Mesothelial cell of epicardium (in vitro differentiated cells): ENCODE measurements at regions not wholly inside any gene's neighbourhood (a gene's known extent, or its start where the extent isn't known, plus 50 kb on each side); places are given as distances from the start of the nearest gene placed in this dataset.
A peak's percentile ranks its signal among the peaks of the same experiment; 100 is the strongest.

Experiments used
- DNase-seq, 2 experiments: peaks; one replicate each; pipeline ENCODE4 v3.0.0; 2021; ENCODE audit warnings: low spot score in 2 of 2; ENCODE audit not compliant: unreplicated experiment in 2 of 2
- H3K27ac Mint-ChIP-seq: 2 replicates; pipeline ENCODE4 v1.8.0; 2021; ENCODE audit warnings: mixed read lengths
- H3K27me3 Mint-ChIP-seq: 2 replicates; pipeline ENCODE4 v1.8.0; 2021; ENCODE audit warnings: low read depth, mixed read lengths
- H3K36me3 Mint-ChIP-seq: 2 replicates; pipeline ENCODE4 v1.8.0; 2021; ENCODE audit warnings: mixed read lengths
- H3K4me1 Mint-ChIP-seq: 2 replicates; pipeline ENCODE4 v1.8.0; 2021; ENCODE audit warnings: mixed read lengths
- H3K4me3 Mint-ChIP-seq: 2 replicates; pipeline ENCODE4 v1.8.0; 2021; ENCODE audit warnings: mild to moderate bottlenecking, moderate library complexity, mixed read lengths
- H3K9me3 Mint-ChIP-seq: 2 replicates; pipeline ENCODE4 v1.8.0; 2021; ENCODE audit warnings: mixed read lengths
- CTCF ChIP-seq: fragments of 200-600 bp; sonication (generic); IDR thresholded peaks from one replicate; pipeline ENCODE4 v1.5.0; 2021; ENCODE audit warnings: antibody characterized with exemption; ENCODE audit not compliant: unreplicated experiment

- Mint-ChIP-seq H3K9me3 (peaks cover 9% of the 10 kb centered on the region), H3K4me3 (no peak overlapping the region), H3K27me3 (no peaks in the 10 kb centered on the region), H3K4me1 (no peaks in the 10 kb centered on the region), H3K36me3 (no peaks in the 10 kb centered on the region), H3K27ac (no peak overlapping the region)
- DNase-seq = no peak
- no peak for TF ChIP-seq CTCF
Observed at GRCh38 chr11:100536979-100537378, 150.1 kb upstream of the ARHGAP42 start.

GRCh38 chr11:100543386-100543785 is 143.7 kb upstream of the ARHGAP42 start:
- DNase-seq = no peak
- peaks cover 3% of the 10 kb centered on the region for H3K27me3 Mint-ChIP-seq

GRCh38 chr11:100545556-100545955 is 141.5 kb upstream of the ARHGAP42 start:
- no peak overlapping the region for H3K4me3 Mint-ChIP-seq
- DNase-seq = no peak
- TF ChIP-seq CTCF = no peak
- H3K27ac Mint-ChIP-seq = no peak overlapping the region
- H3K4me1 Mint-ChIP-seq = peaks cover 6% of the 10 kb centered on the region
- H3K9me3 Mint-ChIP-seq = no peaks in the 10 kb centered on the region
- peaks cover 3% of the 10 kb centered on the region for H3K27me3 Mint-ChIP-seq
- no peaks in the 10 kb centered on the region for H3K36me3 Mint-ChIP-seq

More at GRCh38 chr11:100543386-100543785, 143.7 kb upstream of the ARHGAP42 start:
- H3K27ac Mint-ChIP-seq = no peak overlapping the region
- no peak for TF ChIP-seq CTCF
- peaks cover 6% of the 10 kb centered on the region for H3K4me1 Mint-ChIP-seq
- no peak overlapping the region for H3K4me3 Mint-ChIP-seq
- no peaks in the 10 kb centered on the region for H3K36me3 Mint-ChIP-seq
- H3K9me3 Mint-ChIP-seq = no peaks in the 10 kb centered on the region

GRCh38 chr11:100545970-100546369 is 141.1 kb upstream of the ARHGAP42 start:
- peaks cover 9% of the 10 kb centered on the region for H3K4me1 Mint-ChIP-seq
- H3K27ac Mint-ChIP-seq = no peak overlapping the region
- H3K27me3 Mint-ChIP-seq = peaks cover 3% of the 10 kb centered on the region
- H3K4me3 Mint-ChIP-seq = no peak overlapping the region
- TF ChIP-seq CTCF = no peak
- no peaks in the 10 kb centered on the region for H3K36me3 Mint-ChIP-seq
- H3K9me3 Mint-ChIP-seq = no peaks in the 10 kb centered on the region
- DNase-seq = no peak

GRCh38 chr11:100546714-100547113 is 140.4 kb upstream of the ARHGAP42 start:
- no peak for TF ChIP-seq CTCF
- H3K36me3 Mint-ChIP-seq = no peaks in the 10 kb centered on the region
- no peak overlapping the region for H3K4me3 Mint-ChIP-seq
- DNase-seq = no peak
- H3K9me3 Mint-ChIP-seq = no peaks in the 10 kb centered on the region
- H3K27me3 Mint-ChIP-seq = peaks cover 3% of the 10 kb centered on the region
- peaks cover 17% of the 10 kb centered on the region for H3K4me1 Mint-ChIP-seq
- peak overlapping the region; percentile 31 for H3K27ac Mint-ChIP-seq

GRCh38 chr11:100550298-100550697 is 136.8 kb upstream of the ARHGAP42 start:
- H3K9me3 Mint-ChIP-seq = no peaks in the 10 kb centered on the region
- no peaks in the 10 kb centered on the region for H3K27me3 Mint-ChIP-seq

More at GRCh38 chr11:100550298-100550697, 136.8 kb upstream of the ARHGAP42 start:
- Mint-ChIP-seq H3K4me1 (peaks cover 30% of the 10 kb centered on the region), H3K4me3 (no peak overlapping the region), H3K36me3 (no peaks in the 10 kb centered on the region), H3K27ac (no peak overlapping the region)
- TF ChIP-seq CTCF = no peak
- DNase-seq = no peak
